H1 (cell line): ENCODE measurements at regions not wholly inside any gene's neighbourhood (a gene's known extent, or its start where the extent isn't known, plus 50 kb on each side); places are given as distances from the start of the nearest gene placed in this dataset.

ENCODE experiments used
- CTCF ChIA-PET: fragments of 300-600 bp; sonication (Branson Sonifier 250); formaldehyde crosslinking; loops from one replicate; lab custom pipeline; 2021; ENCODE audit not compliant: partially characterized antibody; lab: Charles Lee
- POLR2A ChIA-PET: fragments of 300-600 bp; sonication (Branson Sonifier 250); formaldehyde crosslinking; loops from one replicate; lab custom pipeline; 2021; ENCODE audit warnings: inconsistent platforms; ENCODE audit not compliant: partially characterized antibody; lab: Charles Lee
- DNase-seq, 2 experiments: peaks; one replicate each; pipeline versions ENCODE4 v3.0.0 to v3.0.0-alpha.2; 2010 to 2022; ENCODE audit warnings: low spot score in 2 of 2, low read depth in 1 of 2, mixed read lengths in 1 of 2
- FAIRE-seq: peaks from 2 replicates; lab custom pipeline; 2011; peaks lifted over from hg19 to GRCh38; lab: Jason Lieb, UNC
- H2AFZ ChIP-seq: 2 replicates; pipeline ENCODE4 v1.8.1; 2012; ENCODE audit warnings: low read length, inconsistent platforms
- H2AK5ac ChIP-seq: 2 replicates; pipeline ENCODE4 v1.6.1; 2013; ENCODE audit warnings: low read depth, low read length
- H2BK120ac ChIP-seq: replicated peaks from 2 replicates; pipeline ENCODE3; 2013; ENCODE audit warnings: low read depth, low read length, inconsistent platforms
- H2BK12ac ChIP-seq: 2 replicates; pipeline ENCODE4 v1.6.1; 2013; ENCODE audit warnings: low read depth, low read length
- H2BK15ac ChIP-seq: 2 replicates; pipeline ENCODE4 v1.6.1; 2013; ENCODE audit warnings: low read length
- H2BK20ac ChIP-seq: 2 replicates; pipeline ENCODE4 v1.6.1; 2013; ENCODE audit warnings: low read length
- H2BK5ac ChIP-seq: 2 replicates; pipeline ENCODE4 v1.6.1; 2013; ENCODE audit warnings: low read depth, low read length
- H3K14ac ChIP-seq: 2 replicates; pipeline ENCODE4 v1.6.1; 2013; ENCODE audit warnings: inconsistent platforms; ENCODE audit not compliant: insufficient read length
- H3K18ac ChIP-seq: 2 replicates; pipeline ENCODE4 v1.6.1; 2013; ENCODE audit warnings: low read length; ENCODE audit errors: extremely low read depth
- H3K23ac ChIP-seq: 2 replicates; pipeline ENCODE4 v1.6.1; 2013; ENCODE audit warnings: inconsistent platforms; ENCODE audit not compliant: insufficient read length
- H3K23me2 ChIP-seq: 2 replicates; pipeline ENCODE4 v1.6.1; 2013; ENCODE audit warnings: low read depth, low read length
- H3K27ac ChIP-seq: 2 replicates; pipeline ENCODE4 v1.6.1; 2011; ENCODE audit warnings: low read depth, low read length, inconsistent platforms
- H3K27me3 ChIP-seq, 4 experiments: replicated peaks in 1 of 4; 1 replicate in 1 of 4; 2 replicates in 3 of 4; pipeline versions ENCODE4 v1.6.1 to v1.8.1; 2011 to 2013; ENCODE audit warnings: low read length in 3 of 4, mild to moderate bottlenecking in 3 of 4, inconsistent platforms in 2 of 4, mixed read lengths in 2 of 4, moderate library complexity in 1 of 4; ENCODE audit not compliant: control insufficient read depth in 3 of 4, insufficient read depth in 3 of 4; ENCODE audit errors: extremely low read depth in 1 of 4
- H3K36me3 ChIP-seq, 4 experiments: 2 replicates each; pipeline versions ENCODE4 v1.6.1 to v1.8.1; 2011 to 2013; ENCODE audit warnings: mild to moderate bottlenecking in 4 of 4, low read length in 3 of 4, moderate library complexity in 2 of 4, control low read depth in 1 of 4, inconsistent platforms in 1 of 4; ENCODE audit not compliant: insufficient read depth in 4 of 4, control insufficient read depth in 2 of 4
- H3K4ac ChIP-seq: replicated peaks from 2 replicates; pipeline ENCODE3; 2013; ENCODE audit warnings: low read length, low read depth, mixed read lengths, inconsistent platforms; ENCODE audit not compliant: insufficient read length
- H3K4me1 ChIP-seq, 4 experiments: replicated peaks in 1 of 4; 1 replicate in 1 of 4; 2 replicates in 3 of 4; pipeline versions ENCODE4 v1.6.1 to v1.8.1; 2011 to 2013; ENCODE audit warnings: low read length in 3 of 4, inconsistent platforms in 2 of 4, mixed read lengths in 1 of 4; ENCODE audit not compliant: insufficient read depth in 4 of 4, control insufficient read depth in 3 of 4
- H3K4me2 ChIP-seq, 2 experiments: 2 replicates each; pipeline versions ENCODE4 v1.6.1 to v1.8.1; 2011 to 2013; ENCODE audit warnings: low read depth in 2 of 2, low read length in 2 of 2, control low read depth in 1 of 2, inconsistent platforms in 1 of 2, mild to moderate bottlenecking in 1 of 2; ENCODE audit not compliant: insufficient read depth in 1 of 2
- H3K4me3 ChIP-seq, 4 experiments: fragments of 200-600, 300-600 bp in 1 of 4; sonication (generic), shearing (Covaris generic), sonication (Bioruptor Twin) in 1 of 4; 2 replicates each; pipeline versions ENCODE4 v1.5.1 to v1.8.1; 2011 to 2016; ENCODE audit warnings: low read length in 4 of 4, low read depth in 3 of 4, control low read depth in 2 of 4, inconsistent platforms in 2 of 4, mild to moderate bottlenecking in 2 of 4, mixed read lengths in 1 of 4, moderate library complexity in 1 of 4; ENCODE audit not compliant: insufficient read depth in 2 of 4; ENCODE audit errors: extremely low read depth in 1 of 4
- H3K56ac ChIP-seq: replicated peaks from 2 replicates; pipeline ENCODE3; 2013; ENCODE audit warnings: low read depth, mild to moderate bottlenecking, mixed read lengths, low read length, inconsistent platforms; ENCODE audit not compliant: insufficient read length
- H3K79me1 ChIP-seq: 2 replicates; pipeline ENCODE4 v1.6.1; 2013; ENCODE audit warnings: low read depth, low read length, control low read depth
- H3K79me2 ChIP-seq, 2 experiments: 2 replicates each; pipeline versions ENCODE4 v1.6.1 to v1.8.1; 2012 to 2013; ENCODE audit warnings: low read length in 2 of 2, mild to moderate bottlenecking in 2 of 2, inconsistent platforms in 1 of 2; ENCODE audit not compliant: insufficient read depth in 2 of 2, control insufficient read depth in 1 of 2
- H3K9ac ChIP-seq, 4 experiments: replicated peaks in 1 of 4; 1 replicate in 1 of 4; 2 replicates in 3 of 4; pipeline versions ENCODE4 v1.6.1 to v1.8.1; 2011 to 2013; ENCODE audit warnings: low read depth in 3 of 4, low read length in 3 of 4, control low read depth in 2 of 4, mild to moderate bottlenecking in 2 of 4, moderate library complexity in 2 of 4, inconsistent platforms in 1 of 4; ENCODE audit errors: extremely low read depth in 1 of 4
- H3K9me3 ChIP-seq, 2 experiments: 2 replicates each; pipeline versions ENCODE4 v1.6.1 to v1.8.1; 2012 to 2013; ENCODE audit warnings: mild to moderate bottlenecking in 2 of 2, moderate library complexity in 2 of 2, control low read depth in 1 of 2, inconsistent platforms in 1 of 2, low read depth in 1 of 2, low read length in 1 of 2, mixed read lengths in 1 of 2; ENCODE audit not compliant: insufficient read depth in 2 of 2
- H4K20me1 ChIP-seq, 2 experiments: replicated peaks in 1 of 2; 2 replicates each; pipeline versions ENCODE3 to v1.8.1; 2011 to 2013; ENCODE audit warnings: inconsistent platforms in 2 of 2, low read length in 2 of 2, mild to moderate bottlenecking in 1 of 2; ENCODE audit not compliant: insufficient read depth in 2 of 2, control insufficient read depth in 1 of 2
- H4K5ac ChIP-seq: 2 replicates; pipeline ENCODE4 v1.6.1; 2013; ENCODE audit warnings: low read length, low read depth, mixed read lengths, inconsistent platforms; ENCODE audit not compliant: insufficient read length
- H4K8ac ChIP-seq: 2 replicates; pipeline ENCODE4 v1.8.0; 2013; ENCODE audit warnings: mild to moderate bottlenecking, moderate library complexity, low read length, inconsistent platforms; ENCODE audit not compliant: insufficient read depth; ENCODE audit errors: extremely low read depth
- H4K91ac ChIP-seq: replicated peaks from 2 replicates; pipeline ENCODE3; 2013; ENCODE audit warnings: low read length, mixed read lengths, inconsistent platforms; ENCODE audit not compliant: insufficient read length
- ATF3 ChIP-seq: IDR thresholded peaks from 2 replicates; pipeline ENCODE4 v1.6.1; 2011; ENCODE audit warnings: low read depth, mild to moderate bottlenecking, low read length; ENCODE audit not compliant: insufficient read depth
- CHD2 ChIP-seq: IDR thresholded peaks from 2 replicates; pipeline ENCODE4 v1.6.1; 2012; ENCODE audit warnings: low read length, improper control_type of control experiment
- E2F6 ChIP-seq: IDR thresholded peaks from 2 replicates; pipeline ENCODE4 v1.6.1; 2012; ENCODE audit warnings: inconsistent platforms
- EZH2 ChIP-seq: fragments of 200-600 bp; sonication (generic); IDR thresholded peaks from 2 replicates; pipeline ENCODE4 v1.7.1; 2012; ENCODE audit warnings: low read depth, mild to moderate bottlenecking, moderate library complexity, low read length, inconsistent platforms; ENCODE audit not compliant: severe bottlenecking
- JUN ChIP-seq: IDR thresholded peaks from 2 replicates; pipeline ENCODE4 v1.6.1; 2011; ENCODE audit warnings: low read depth, mild to moderate bottlenecking, improper control_type of control experiment, low read length
- NANOG ChIP-seq: IDR thresholded peaks from 2 replicates; pipeline ENCODE4 v1.6.1; 2011; ENCODE audit warnings: low read length, low read depth, mild to moderate bottlenecking, inconsistent platforms; ENCODE audit not compliant: insufficient read depth, poor library complexity, severe bottlenecking
- SP4 ChIP-seq: IDR thresholded peaks from 2 replicates; pipeline ENCODE4 v1.6.1; 2012; ENCODE audit warnings: low read length, inconsistent platforms
- YY1 ChIP-seq: IDR thresholded peaks from 2 replicates; pipeline ENCODE4 v1.6.1; 2011; ENCODE audit warnings: low read depth, mild to moderate bottlenecking, low read length
- WGBS, 2 experiments: shearing (Covaris generic) in 1 of 2; methylation state at CpG; one replicate each; pipeline versions ENCODE4 v1.1.6 to v1.1.7; 2013 to 2015; ENCODE audit warnings: low lambda C conversion rate in 2 of 2, mixed read lengths in 2 of 2, inconsistent platforms in 1 of 2, low coverage in 1 of 2, missing lambda C conversion rate in 1 of 2; ENCODE audit not compliant: insufficient replicate concordance in 2 of 2, insufficient coverage in 1 of 2, insufficient read length in 1 of 2; ENCODE audit errors: extremely low coverage in 1 of 2, missing lambda C conversion rate in 1 of 2; 5-methylcytosine and 5-hydroxymethylcytosine counted together

GRCh38 chr2:16729335-16729734 is 63.7 kb upstream of the CYRIA start:
- Histone ChIP-seq H3K27ac (no peak overlapping the region), H2AFZ (no peak overlapping the region)
- TF ChIP-seq EZH2 (no peak), ATF3 (no peak), E2F6 (no peak), NANOG (no peak), YY1 (no peak), JUN (no peak), CHD2 (no peak), SP4 (no peak)

More at GRCh38 chr2:16729335-16729734, 63.7 kb upstream of the CYRIA start:
- no peak for FAIRE-seq
- no peak overlapping the region for H3K4me3 ChIP-seq
- no peak overlapping the region for H3K18ac ChIP-seq
- CTCF ChIA-PET = interaction anchor here (1.1 to 1.5 kb wide), 2 partner anchors 27 to 204 kb away, joined by 3 to 6 read pairs; no protein-coding TSS in a partner anchor
- no peak overlapping the region for H3K4me2 ChIP-seq
- no peak overlapping the region for H2BK5ac ChIP-seq
- no peaks in the 10 kb centered on the region for H3K23me2 ChIP-seq
- no peak overlapping the region for H2BK120ac ChIP-seq
- DNase-seq = no peak
- no peak overlapping the region for H2BK12ac ChIP-seq
- 89% methylated on average over 5 of the region's 5 CpGs; no CpG with 5 or more reads in 1 of the 2 experiments for WGBS, 2 experiments
- no peak overlapping the region for H3K23ac ChIP-seq
- H3K56ac ChIP-seq = no peak overlapping the region
- H3K9ac ChIP-seq = no peak overlapping the region
- POLR2A ChIA-PET = no interaction called here
- H3K27me3 ChIP-seq = no peaks in the 10 kb centered on the region
- H2BK15ac ChIP-seq = no peak overlapping the region
- no peak overlapping the region for H2AK5ac ChIP-seq
- H4K5ac ChIP-seq = no peak overlapping the region
- H3K14ac ChIP-seq = no peak overlapping the region
- H4K8ac ChIP-seq = no peak overlapping the region
- no peaks in the 10 kb centered on the region for H3K36me3 ChIP-seq
- H3K79me1 ChIP-seq = no peaks in the 10 kb centered on the region
- no peak overlapping the region for H2BK20ac ChIP-seq
- no peaks in the 10 kb centered on the region for H3K4me1 ChIP-seq
- no peak overlapping the region for H4K91ac ChIP-seq
- H3K9me3 ChIP-seq = no peaks in the 10 kb centered on the region
- no peaks in the 10 kb centered on the region for H4K20me1 ChIP-seq
- H3K79me2 ChIP-seq = no peaks in the 10 kb centered on the region
- H3K4ac ChIP-seq = no peak overlapping the region
